SU-DHL-6 (cell line): ENCODE measurements at regions not wholly inside any gene's neighbourhood (a gene's known extent, or its start where the extent isn't known, plus 50 kb on each side); places are given as distances from the start of the nearest gene placed in this dataset.
"Not testable (repeated sequence)": the region's sequence is repeated elsewhere in the genome, so short reads cannot be mapped to it uniquely, and the experiment has no call there.

Source experiments
- H2AFZ ChIP-seq: fragments of 200-600 bp; sonication (generic); 2 replicates; pipeline ENCODE4 v1.6.1; 2014; ENCODE audit warnings: low read depth, mild to moderate bottlenecking, moderate library complexity, mixed read lengths, antibody characterized with exemption, low read length; ENCODE audit not compliant: severe bottlenecking
- H3F3A ChIP-seq: fragments of 200-600 bp; shearing (Covaris generic); 2 replicates; pipeline ENCODE4 v1.6.0; 2016; ENCODE audit warnings: antibody characterized with exemption, mild to moderate bottlenecking; ENCODE audit not compliant: insufficient read depth
- H3K27ac ChIP-seq: fragments of 200-600 bp; sonication (generic); 2 replicates; pipeline ENCODE4 v1.5.1; 2016; ENCODE audit warnings: low read depth, mild to moderate bottlenecking, low read length, moderate library complexity, mixed read lengths
- H3K27me3 ChIP-seq: fragments of 200-600 bp; sonication (generic), shearing (Covaris generic); 2 replicates; pipeline ENCODE4 v1.6.0; 2014; ENCODE audit warnings: mild to moderate bottlenecking, low read length
- H3K36me3 ChIP-seq: fragments of 200-600 bp; sonication (generic); 2 replicates; pipeline ENCODE4 v1.6.1; 2014; ENCODE audit warnings: mild to moderate bottlenecking, low read length, mixed read lengths
- H3K4me2 ChIP-seq: fragments of 300-600, 200-600 bp; shearing (Covaris generic), sonication (generic); 2 replicates; pipeline ENCODE4 v1.6.0; 2014; ENCODE audit warnings: low read length, low read depth, mild to moderate bottlenecking; ENCODE audit not compliant: poor library complexity, severe bottlenecking
- H3K4me3 ChIP-seq: fragments of 200-600 bp; sonication (generic); 2 replicates; pipeline ENCODE4 v1.5.1; 2014; ENCODE audit warnings: antibody characterized with exemption, low read length, mild to moderate bottlenecking, mixed read lengths; ENCODE audit not compliant: insufficient read depth, poor library complexity, severe bottlenecking
- H3K79me2 ChIP-seq: fragments of 200-600 bp; sonication (generic); 2 replicates; pipeline ENCODE4 v1.6.1; 2014; ENCODE audit warnings: mild to moderate bottlenecking, low read length, moderate library complexity; ENCODE audit not compliant: insufficient read depth
- H3K9ac ChIP-seq: fragments of 200-600 bp; sonication (generic); 2 replicates; pipeline ENCODE4 v1.7.0; 2014; ENCODE audit warnings: mild to moderate bottlenecking, low read length
- H3K9me2 ChIP-seq: fragments of 200-600 bp; sonication (generic); replicated peaks from 2 replicates; pipeline ENCODE4 v1.6.1; 2014; ENCODE audit warnings: low read length; ENCODE audit not compliant: insufficient read depth
- H3K9me3 ChIP-seq: fragments of 200-600 bp; sonication (generic); 2 replicates; pipeline ENCODE4 v1.6.1; 2014; ENCODE audit warnings: low read length, mixed read lengths; ENCODE audit not compliant: insufficient read depth
- H4K20me1 ChIP-seq: fragments of 200-600 bp; sonication (generic); 2 replicates; pipeline ENCODE4 v1.6.1; 2014; ENCODE audit warnings: low read depth, mild to moderate bottlenecking, antibody characterized with exemption, low read length, moderate library complexity, mixed read lengths
- EZH2phosphoT487 ChIP-seq: fragments of 200-600 bp; sonication (generic), shearing (Covaris generic); conservative IDR thresholded peaks from 2 replicates; pipeline ENCODE4 v1.6.1; 2018; ENCODE audit warnings: mild to moderate bottlenecking, antibody characterized with exemption, low read length, moderate library complexity, mixed read lengths
- TF ChIP-seq, protein P1 (sequence below): fragments of 200-600 bp; sonication (generic); IDR thresholded peaks from one replicate; pipeline ENCODE4 v1.5.1; 2017; ENCODE audit warnings: antibody characterized with exemption, mild to moderate bottlenecking, low read length, moderate library complexity; ENCODE audit not compliant: insufficient read depth, poor library complexity, severe bottlenecking

DNA sequence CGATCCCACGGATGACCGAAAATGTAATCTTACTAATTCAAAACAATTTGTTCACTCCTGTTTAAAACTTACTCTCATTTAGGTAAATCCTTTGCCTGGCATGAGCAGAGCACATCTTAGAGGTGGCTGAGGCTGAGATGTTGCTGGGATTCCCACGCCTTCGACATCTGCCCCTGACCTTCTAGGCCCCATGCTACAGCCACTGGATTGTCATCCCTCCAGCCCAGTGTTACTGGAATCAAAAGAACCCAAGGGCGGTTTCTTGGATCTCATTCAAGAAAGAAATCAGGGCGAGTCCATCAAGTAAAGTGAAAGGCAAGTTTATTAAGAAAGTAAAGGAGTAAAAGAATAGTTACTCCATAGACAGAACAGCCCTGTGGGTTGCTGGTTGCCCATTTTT is 64.5 kb upstream of the SHISA6 start:
- TF ChIP-seq, protein P1, sequence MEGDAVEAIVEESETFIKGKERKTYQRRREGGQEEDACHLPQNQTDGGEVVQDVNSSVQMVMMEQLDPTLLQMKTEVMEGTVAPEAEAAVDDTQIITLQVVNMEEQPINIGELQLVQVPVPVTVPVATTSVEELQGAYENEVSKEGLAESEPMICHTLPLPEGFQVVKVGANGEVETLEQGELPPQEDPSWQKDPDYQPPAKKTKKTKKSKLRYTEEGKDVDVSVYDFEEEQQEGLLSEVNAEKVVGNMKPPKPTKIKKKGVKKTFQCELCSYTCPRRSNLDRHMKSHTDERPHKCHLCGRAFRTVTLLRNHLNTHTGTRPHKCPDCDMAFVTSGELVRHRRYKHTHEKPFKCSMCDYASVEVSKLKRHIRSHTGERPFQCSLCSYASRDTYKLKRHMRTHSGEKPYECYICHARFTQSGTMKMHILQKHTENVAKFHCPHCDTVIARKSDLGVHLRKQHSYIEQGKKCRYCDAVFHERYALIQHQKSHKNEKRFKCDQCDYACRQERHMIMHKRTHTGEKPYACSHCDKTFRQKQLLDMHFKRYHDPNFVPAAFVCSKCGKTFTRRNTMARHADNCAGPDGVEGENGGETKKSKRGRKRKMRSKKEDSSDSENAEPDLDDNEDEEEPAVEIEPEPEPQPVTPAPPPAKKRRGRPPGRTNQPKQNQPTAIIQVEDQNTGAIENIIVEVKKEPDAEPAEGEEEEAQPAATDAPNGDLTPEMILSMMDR: no peak
- TF ChIP-seq EZH2phosphoT487: no peak
- Histone ChIP-seq H3K4me3 (no peak overlapping the region), H3K4me2 (no peak overlapping the region), H3K9ac (no peak overlapping the region), H3K79me2 (no peaks in the 10 kb centered on the region), H3F3A (no peaks in the 10 kb centered on the region), H3K9me3 (no peaks in the 10 kb centered on the region), H4K20me1 (no peaks in the 10 kb centered on the region), H3K9me2 (no peaks in the 10 kb centered on the region), H2AFZ (no peak overlapping the region), H3K27ac (no peak overlapping the region), H3K27me3 (no peaks in the 10 kb centered on the region), H3K36me3 (no peaks in the 10 kb centered on the region)

DNA sequence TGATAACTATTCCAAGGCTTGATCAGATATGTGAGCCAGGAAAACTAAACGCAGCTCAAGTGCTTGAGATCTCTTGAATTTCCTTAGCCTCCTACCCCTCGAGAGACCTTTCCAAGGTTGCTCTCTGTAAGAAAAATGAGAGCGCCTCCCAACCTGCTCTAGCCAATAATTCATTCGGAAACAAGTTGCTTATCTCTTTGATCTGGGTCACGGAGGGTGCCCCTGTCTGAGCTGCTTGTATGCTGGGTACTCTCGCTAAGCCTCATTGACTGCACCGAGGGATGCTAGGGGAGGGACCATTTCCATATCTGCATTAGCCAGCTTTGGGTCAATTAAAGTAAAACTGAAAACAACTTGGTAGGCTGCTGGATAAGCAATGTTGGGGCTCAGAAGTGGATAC is 70.1 kb upstream of the SHISA6 start:
- Histone ChIP-seq H3K9me2 (no peaks in the 10 kb centered on the region), H3K9ac (no peak overlapping the region), H4K20me1 (no peaks in the 10 kb centered on the region), H3K27ac (no peak overlapping the region), H3K79me2 (no peaks in the 10 kb centered on the region), H3F3A (no peaks in the 10 kb centered on the region), H3K9me3 (no peaks in the 10 kb centered on the region), H3K27me3 (no peaks in the 10 kb centered on the region), H3K4me2 (no peak overlapping the region), H2AFZ (no peak overlapping the region), H3K4me3 (no peak overlapping the region), H3K36me3 (no peaks in the 10 kb centered on the region)
- no peak for TF ChIP-seq EZH2phosphoT487
- TF ChIP-seq, protein P1: no peak

DNA sequence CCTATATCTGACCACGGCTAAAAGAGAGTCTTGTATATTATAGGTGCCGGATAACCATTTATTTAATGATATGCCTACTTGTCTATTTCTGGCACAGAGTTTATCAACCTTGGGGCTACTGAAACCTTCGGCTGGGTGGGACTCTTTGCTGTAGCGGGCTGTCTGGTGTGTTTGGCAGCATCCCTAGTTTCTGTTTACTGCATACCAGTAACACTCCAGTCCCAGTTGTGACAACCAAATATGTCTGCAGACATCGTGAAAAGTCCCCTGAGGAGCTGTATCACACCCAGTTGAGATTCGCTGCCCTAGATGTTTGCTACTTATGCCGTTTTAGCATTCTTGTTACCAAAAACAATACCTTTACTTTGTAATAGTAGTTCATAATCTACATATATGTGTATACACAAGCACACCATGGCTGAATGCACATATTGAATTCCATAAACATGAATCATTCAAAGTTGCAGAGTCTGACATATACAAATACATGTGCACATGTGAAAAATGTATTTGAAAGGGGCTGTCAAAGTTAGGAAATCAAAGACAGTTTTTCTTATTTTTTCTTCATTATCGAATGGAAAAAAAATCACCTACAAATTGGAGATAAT is 89.1 kb upstream of the SHISA6 start:
- Histone ChIP-seq H3K79me2 (no peaks in the 10 kb centered on the region), H3K36me3 (no peaks in the 10 kb centered on the region), H3K9ac (no peak overlapping the region), H3K9me3 (no peaks in the 10 kb centered on the region), H3K27me3 (no peaks in the 10 kb centered on the region), H3F3A (no peaks in the 10 kb centered on the region), H4K20me1 (no peaks in the 10 kb centered on the region), H3K4me3 (no peak overlapping the region), H3K9me2 (no peaks in the 10 kb centered on the region), H3K27ac (no peak overlapping the region), H3K4me2 (no peak overlapping the region), H2AFZ (no peak overlapping the region)
- TF ChIP-seq, protein P1: no peak
- TF ChIP-seq EZH2phosphoT487: no peak

DNA sequence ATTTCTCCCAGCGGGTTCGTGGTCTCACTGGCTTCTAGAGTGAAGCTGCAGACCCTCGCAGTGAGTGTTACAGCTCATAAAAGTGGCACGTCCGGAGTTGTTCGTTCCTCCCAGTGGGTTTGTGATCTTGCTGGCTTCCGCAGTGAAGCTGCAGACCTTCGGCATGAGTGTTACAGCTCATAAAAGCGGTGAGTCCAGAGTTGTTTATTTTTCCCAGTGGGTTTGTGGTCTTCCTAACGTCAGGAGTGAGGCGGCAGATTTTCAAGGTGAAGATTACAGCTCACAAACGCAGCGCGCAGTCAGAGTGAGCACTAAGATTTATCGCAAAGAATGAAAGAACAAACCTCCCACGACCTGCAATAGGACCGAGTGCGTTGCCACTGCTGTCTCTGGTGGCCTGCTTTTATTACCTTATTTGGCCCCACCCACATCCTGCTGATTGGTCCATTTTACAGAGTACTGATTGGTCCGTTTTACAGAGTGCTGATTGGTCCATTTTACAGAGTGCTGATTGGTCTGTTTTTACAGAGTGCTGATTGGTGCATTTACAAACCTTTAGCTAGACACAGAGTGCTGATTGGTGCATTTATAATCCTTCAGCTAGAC is 90.0 kb upstream of the SHISA6 start:
- H4K20me1 ChIP-seq, H3K79me2 ChIP-seq, H3K4me3 ChIP-seq, H3K9me2 ChIP-seq, H3K9me3 ChIP-seq, H3K36me3 ChIP-seq, H2AFZ ChIP-seq, H3K27me3 ChIP-seq, H3K27ac ChIP-seq, H3K9ac ChIP-seq, H3F3A ChIP-seq, H3K4me2 ChIP-seq: not testable (repeated sequence)
